ENCODE measurements at regions not wholly inside any gene's neighbourhood (a gene's known extent, or its start where the extent isn't known, plus 50 kb on each side); places are given as distances from the start of the nearest gene placed in this dataset.

DNA sequence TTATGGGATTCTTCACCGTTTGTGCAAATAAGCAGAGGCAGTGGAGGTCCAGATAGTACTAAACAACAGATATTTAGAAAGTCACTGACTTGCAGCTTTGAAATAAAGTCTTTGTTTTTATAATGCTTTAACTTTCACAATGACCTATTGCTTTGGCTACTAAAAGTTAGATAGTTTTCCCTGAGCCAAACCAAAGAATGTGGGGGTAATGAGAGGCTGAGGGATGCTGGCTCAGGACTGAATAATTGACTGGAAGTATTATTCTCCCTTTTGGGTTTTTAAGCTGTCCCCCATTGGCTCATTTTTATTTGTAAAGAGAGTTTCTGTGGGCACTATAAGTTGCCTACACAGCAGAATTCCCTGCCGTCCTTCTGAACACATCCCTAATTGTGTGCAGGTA is 99.2 kb upstream of the ACTBL2 start:
- no peak for DNase-seq

DNA sequence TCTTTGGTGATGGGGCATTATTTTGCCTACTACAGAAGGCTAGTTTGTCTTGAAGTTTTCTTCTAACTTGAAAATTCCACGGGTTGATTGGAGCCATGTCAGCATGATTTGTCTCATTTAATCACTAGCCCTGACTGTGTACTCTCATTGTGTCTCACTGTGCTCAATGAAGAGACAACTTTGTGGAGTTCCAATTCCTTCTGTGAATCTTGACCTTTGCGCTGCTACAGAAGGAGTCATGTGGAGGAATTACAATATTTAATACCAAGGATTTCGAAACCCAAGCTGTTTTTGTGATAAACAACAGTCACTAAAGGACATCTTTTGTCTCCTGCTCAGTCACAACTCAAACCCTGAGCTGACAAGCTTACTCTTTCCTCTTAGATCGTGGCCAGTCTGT is 98.6 kb upstream of the ACTBL2 start:
- DNase-seq = no peak

DNA sequence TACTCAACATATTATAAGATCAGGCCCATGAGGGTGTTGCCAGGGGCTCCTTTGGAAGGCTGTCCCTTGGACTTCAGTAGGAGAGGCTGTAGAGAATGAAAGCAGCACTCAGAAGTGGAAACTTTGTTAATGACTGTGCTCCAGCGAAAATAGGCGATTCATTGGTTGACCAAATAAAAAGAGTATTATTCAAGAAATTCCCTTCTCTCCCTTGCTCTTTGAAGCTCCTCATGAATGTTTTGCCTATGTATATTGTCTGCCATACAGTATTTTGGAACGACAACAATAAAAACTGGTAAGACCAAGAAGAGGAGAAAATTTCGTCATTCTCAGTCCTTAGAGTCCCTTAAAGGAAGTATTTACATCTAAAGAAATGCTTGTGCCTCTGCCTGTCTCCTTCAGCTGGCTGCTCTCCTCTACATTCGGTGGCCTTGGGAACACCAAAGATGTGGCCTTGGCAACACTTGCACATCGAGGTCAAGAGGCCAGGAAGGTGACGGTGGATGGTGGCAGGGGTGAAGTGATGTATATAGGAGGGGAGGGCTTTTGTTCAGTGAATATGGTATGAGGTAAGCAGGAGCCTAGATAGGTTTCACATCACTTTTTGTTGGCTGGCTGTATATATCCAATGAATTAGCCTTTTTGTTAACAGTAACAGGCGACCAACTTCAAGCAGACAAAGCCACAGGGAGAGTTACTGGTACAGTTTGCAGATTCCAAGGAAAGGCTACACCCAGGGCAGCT is 95.0 kb upstream of the ACTBL2 start:
- DNase-seq = no peak

DNA sequence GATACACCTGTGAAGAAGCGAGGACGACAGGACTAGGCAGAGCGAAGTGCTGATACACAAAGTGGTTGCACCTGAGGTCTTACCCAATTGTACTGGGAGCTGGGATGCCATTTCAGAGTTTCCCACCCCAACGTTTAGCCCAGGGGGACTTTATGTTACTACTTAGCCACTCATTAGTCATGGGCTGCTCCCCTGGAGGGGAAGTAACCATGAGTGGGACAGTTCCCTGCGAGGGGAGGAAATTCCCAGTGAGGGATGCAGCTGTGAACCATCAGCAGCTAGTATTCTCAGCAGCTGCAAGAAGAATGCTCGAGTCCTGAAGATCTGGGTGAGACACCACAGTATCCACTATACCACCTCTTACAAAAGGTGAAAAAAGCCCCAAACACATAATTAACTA is 93.7 kb upstream of the ACTBL2 start:
- DNase-seq = no peak

DNA sequence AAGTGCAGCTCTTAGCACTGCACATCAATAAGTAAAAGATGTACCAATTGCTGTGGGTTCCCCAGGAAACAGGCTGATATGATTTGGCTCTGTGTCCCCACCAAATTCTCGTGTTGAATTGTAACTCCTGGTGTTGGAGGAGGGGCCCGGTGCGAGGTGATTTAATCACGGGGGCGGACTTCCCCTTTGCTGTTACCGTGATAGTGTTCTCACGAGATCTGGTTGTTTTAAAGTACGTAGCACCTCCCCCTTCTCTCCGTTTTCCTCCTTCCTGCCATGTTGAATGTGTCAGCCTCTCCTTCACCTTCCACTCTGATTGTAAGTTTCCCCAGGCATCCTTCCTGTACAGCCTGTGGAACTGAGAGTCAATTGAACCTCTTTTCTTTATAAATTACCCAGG is 93.2 kb upstream of the ACTBL2 start:
- no peak for DNase-seq

DNA sequence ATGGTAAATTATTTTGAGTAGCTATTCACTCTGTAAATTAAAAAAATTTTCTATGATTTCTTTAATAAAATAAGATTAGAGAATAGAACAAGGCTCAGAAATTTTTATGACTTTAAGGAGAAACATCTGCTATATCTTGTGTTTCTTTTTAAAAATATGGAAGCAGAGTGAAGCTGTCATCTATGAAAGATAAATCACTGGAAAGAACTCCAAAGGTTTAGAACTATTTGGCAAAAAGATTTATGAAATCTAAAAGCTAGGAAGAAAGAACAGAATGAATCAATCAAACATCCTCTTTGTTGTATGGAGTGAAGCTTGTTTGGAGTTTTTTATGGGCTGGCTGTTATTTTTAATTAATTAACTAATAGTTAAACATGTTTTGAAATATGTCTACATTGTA is 89.8 kb upstream of the ACTBL2 start:
- no peak for DNase-seq

DNA sequence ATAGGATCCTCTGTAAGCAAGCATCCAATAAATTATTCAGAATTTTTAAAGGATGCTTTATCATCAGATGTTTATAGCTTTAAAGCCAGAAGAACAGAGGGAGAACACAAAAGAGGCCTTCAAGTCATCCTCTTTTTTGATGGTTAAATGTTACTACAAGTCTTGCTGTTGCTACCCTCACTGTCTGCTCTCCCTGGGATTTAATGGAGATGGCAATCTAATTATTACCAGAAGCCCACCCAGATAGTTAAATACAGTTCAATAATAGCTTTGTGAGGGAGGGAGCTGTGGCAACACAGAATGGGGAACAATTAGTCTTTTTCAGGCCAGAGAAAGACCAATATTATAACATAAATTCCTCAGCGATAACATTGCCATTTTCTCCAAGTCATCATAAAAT is 87.0 kb upstream of the ACTBL2 start:
- no peak for DNase-seq

DNA sequence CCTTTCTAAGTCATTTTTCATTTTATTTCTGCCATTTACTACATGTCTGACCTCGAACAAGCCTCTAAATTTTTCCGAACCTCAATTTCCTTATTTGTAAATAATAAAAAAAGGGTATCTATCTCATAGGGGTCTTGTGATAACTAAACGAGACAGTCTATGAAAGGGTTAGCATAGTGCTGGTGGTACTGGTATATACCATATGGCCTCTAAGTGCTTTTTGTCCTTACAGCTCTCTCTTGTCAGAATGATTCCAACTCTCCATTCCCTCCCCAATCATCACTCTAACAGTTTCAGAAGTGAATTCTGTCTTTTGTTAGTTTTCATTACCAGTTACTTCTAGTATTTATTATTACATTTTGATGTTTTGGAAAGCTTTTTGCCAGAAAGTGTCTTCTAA is 85.5 kb upstream of the ACTBL2 start:
- no peak for DNase-seq

DNA sequence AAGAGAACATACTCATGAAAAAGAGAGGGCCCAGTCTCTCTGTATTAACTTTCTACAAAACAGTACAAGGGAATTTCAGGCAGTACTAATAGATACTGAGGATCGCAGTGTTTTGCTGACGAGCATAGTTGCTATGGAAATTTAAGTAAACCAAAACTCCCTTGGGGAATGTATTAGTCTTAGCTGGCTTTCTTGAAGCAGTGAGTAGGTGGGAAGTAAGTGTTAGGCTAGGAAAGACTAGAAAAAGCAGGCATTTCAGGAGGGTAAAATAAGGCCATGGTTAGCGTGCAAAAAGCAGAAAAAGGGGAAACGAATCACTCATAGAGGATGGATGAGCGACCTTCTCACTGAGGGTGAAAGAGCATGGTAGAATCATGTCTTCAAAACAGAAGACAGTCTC is 84.3 kb upstream of the ACTBL2 start:
- DNase-seq = no peak

DNA sequence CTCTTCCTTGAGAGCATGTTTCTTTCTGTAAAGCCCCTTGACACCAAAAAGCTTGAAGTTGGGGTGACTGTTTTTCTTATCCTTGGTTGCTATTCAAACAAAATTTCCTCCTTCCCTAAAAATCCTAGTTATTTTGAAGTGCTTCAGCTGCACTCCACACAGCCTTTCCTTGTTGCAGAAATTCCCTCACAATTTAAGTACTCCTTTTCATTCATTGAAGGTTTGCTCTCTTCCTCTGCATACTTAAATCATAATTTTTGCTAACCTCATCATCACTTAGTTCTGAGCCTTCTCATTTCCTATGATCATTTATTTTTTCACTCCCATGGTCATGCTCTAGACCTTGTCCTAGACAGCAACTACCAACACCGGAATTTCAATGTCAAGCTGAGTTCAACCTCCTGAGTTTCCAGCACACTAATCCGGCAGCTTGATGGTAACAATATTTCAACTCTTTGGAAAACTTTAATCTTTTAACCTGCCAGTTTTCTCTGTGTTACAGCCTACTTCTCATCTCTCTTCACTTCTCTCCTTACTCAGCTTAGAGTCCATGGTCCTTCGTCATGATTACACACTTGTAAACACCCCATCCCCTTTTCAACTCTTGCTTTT is 78.7 kb upstream of the ACTBL2 start:
- DNase-seq = no peak

DNA sequence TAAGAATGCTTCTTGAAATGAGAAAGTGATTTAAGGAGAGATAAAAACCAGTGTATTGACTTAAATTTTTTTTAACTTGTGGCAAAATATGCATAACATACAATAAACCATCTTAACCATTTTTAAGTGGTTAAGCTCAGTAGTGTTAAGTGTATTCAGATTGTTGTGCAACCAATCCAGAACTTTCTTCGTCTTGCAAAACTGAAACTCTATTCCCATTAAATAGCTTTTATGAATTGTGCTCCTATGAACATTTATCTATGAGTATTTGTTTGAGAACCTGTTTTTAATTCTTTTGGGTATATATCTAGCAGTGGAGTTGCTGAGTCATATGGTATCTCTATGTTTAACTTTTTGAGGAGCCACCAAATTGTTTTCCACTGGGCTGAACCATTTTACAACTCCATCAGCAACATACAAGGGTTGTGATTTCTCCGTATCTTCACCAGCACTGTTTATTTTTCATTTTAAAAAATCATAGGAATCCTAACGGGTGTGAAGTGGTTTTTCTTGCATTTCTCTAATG is 76.6 kb upstream of the ACTBL2 start:
- no peak for DNase-seq

DNA sequence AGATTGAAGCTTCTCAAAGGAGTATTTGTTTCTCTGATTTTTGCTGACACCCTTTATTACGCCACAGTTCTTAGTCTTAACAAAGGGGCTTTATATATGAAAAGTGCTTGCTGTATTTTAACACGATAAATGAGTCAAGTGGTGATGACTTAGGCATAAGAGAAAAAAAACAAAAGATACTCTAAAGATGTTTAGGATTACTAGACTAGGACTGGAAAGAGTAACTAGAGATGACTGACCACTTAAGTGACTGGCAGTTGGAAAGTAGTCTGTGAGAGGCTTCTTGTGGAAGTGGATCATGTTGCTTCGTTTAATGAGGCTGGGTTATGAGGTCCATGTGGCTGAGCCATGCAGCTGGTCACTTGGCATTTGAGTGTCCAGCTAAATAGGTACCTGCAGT is 69.4 kb upstream of the ACTBL2 start:
- no peak for DNase-seq

DNA sequence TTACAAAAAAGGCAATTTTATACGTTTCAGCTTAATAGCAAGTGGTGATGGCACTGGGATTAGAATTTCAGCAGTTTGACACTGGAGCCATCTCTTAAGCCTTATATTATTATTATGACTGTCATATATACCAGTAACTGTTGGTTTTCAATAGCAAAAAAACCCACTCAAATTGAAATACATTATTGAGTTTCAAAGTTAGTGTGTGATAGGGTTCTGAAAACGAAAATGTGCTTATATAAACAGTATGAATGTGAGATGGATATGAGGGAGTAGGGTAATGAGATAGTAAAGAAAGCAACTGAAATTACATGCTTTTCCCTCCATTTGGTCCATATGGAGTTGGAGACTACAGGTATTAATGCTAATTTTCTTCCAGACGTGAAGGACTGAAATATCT is 68.6 kb upstream of the ACTBL2 start:
- no peak for DNase-seq

DNA sequence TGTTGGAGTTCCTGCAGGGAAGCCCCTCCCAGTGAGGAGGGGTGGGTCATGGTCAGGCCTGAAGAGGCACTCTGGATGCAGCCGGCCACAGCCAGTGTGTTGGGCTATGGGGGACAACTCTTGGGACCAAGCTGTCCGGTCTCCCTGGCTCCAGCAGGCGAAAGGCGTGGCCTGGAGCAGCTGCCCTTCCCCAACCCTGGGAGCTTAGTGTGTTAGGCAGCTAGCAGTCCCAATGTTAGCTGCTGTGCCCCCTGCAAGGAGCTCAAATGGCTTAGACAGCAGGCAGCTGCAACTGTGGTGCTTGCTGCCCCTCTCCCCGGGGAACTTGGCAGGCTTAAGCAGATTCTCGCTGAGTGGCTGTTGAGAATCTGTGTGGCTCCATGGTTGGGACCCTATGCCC is 67.5 kb upstream of the ACTBL2 start:
- no peak for DNase-seq

DNA sequence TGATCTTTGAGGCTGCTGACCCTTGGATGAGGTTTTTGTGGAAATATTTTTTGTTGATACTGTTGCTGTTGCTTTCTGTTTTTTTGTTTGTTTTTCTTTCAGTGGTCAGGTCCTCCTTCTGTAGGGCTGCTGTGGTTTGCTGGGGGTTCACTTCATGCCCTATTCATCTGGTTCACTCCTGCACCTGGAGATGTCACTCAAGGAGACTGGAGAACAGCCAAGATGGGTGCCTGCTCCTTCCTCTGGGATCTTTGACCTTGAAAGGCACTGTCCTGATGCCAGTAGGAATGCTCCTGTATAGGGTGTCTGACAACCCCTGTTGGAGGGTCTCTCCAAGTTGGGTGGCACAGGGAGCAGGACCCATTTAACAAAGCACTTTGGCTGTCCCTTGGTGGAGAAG is 67.0 kb upstream of the ACTBL2 start:
- no peak for DNase-seq

DNA sequence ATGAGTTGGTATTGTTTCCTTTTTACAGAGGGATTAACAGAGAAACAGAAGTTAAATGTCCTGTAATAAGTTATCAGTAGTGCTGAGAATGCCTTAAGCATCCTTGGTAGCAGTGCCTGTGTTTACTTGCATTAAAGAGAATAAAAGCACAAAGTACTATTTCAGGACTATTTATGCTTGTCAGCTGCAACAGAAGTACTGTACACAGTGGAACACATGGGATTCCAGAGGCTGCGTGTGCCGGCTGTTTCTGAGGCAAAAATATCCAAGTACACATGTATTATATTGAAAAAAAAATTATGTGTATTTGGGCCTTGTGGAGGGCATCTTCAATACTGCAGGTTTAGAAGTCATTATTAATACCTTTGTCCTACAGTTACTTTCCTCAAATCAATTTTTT is 58.2 kb upstream of the ACTBL2 start:
- DNase-seq = no peak

DNA sequence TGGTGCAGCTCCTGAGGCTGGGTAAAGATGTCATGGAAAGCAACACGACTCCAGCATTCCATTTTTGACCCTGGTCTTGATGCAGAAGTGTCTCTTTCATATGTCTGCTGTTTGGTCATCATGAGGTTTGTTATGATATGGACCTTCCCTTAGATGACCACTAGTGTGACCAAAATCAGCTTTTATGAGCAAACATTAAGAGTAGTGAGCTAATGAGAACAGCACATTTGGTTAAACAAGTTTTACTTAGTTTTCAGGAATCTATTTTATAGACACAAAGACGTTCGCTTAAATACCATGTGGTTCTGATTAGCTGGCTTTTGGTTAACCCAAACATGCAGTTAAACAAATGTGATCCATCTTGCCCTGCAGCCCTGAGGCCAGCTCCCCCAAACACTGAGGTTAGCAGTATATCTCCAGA is 56.7 kb upstream of the ACTBL2 start:
- DNase-seq = no peak

DNA sequence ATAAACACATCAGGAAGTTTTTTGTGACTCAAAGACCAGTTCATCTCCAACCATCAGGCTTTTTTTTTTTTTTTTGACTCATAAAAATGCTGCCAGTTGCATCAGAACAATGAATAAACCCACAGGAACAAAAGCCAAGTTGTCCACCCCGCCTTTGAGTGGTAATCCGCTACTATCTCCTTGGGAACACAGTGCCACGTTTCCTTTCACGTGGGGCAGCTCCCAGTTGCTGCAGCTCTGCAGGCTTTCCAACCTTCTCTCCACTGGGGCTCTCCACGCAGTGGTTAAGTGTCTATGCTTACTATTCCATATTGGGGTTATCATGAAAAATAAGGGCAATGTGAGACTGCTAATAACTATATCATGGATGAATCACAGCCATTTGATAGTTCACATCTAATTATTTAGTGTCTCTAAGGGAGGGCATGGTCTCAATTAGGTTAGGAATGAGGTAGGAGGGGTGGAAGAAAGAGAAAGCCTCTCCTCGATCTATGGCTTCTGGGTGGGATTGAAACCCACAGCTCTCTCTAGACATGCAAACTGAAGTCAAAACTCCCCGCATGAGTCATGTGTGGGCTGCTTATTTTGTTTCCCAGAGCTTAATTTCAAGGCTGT is 55.8 kb upstream of the ACTBL2 start:
- DNase-seq = no peak

DNA sequence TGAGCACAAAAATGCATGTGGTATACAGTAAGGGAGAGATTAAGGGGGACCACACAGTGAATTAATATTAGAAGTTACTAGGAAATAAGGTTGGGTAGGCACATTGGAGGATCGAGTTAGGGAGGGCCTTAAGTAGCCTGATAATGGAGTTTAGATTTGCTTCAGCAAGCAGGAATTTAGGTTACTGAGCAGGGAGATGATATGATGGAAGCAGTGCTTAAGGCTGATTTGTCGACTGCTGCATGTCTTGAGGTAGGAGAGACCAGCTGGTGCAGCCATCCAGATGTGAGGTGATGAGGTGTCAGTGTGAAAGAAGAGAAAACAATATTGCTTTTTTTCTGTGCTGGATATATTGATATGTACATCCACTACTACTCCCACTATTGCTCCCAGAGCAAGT is 55.2 kb upstream of the ACTBL2 start:
- DNase-seq = no peak

DNA sequence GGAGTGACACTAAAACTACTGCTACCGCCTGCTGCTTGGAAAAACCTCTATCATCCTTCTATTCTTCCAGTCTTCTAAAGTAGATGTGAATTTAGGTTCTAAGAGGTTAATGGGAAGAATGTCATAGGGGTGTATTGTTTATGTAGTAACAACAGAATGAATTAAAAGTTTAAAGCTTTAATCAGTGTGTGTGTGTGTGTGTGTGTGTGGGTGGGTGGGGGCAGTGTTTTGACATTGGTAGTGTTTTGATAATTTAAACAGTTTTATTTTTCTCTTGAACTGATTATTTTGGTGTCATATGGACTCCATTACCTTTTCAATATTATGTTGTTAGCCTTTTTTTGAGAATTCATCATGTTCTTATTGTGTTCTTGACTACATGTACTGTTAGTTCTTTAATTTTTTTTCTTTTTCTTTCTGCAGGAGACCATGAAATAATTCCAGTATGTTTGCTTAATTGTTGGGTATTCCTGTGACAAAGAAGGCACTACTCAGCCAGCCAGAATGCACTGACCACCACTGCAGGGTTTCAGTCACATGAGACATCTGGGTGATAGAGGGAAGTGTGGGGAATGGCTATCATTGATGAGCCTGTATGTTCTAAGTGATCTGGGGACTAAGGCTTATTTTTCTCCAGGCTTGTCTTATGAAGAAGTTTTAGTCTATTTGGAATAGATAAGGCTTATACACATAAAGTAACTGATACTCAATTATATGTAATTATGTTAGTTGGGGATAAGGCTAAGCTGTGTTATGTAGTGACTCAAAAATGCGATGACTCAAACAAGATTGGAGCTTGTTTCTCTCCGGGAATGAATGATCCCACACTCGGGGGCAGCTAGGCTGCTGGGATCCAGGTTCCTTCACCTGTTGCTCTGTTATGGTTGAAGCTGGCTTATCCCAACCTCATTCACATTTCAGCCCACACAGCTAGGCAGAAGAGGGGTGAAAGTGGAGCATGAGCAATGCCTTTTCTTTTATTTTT is 50.2 kb upstream of the ACTBL2 start:
- DNase-seq = no peak
